VCaP (cell line): ENCODE measurements at regions not wholly inside any gene's neighbourhood (a gene's known extent, or its start where the extent isn't known, plus 50 kb on each side); places are given as distances from the start of the nearest gene placed in this dataset.

ENCODE experiments used
- H3K27ac ChIP-seq: fragments of 450-650 bp; 2 replicates; pipeline ENCODE4 v1.5.1; 2017
- TF ChIP-seq, protein P1 (sequence below): fragments of 450-650 bp; conservative IDR thresholded peaks from 2 replicates; pipeline ENCODE4 v1.5.1; 2017; ENCODE audit warnings: mild to moderate bottlenecking, moderate library complexity

DNA sequence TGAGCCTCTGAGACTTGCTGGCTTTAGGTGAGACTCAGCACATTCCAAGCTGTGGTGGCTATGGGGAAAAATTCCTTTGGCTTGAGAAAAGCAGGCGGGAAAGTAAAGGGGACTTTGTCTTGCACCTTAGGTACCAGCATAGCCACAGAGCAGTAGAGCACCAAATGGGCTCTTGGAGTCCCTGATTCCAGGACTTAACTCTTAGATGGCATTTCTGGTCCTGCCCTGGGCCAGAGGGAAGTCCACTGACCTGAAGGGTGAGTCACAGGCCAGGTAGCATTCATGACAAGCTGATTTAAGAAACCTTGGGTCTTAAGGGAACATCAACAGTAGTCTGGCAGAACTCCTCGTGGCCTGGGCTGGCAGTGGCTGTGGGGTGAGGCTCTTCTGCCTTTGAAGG lies 344.7 kb downstream of the DUSP10 start:
- no peak overlapping the region for H3K27ac ChIP-seq
- TF ChIP-seq, protein P1, sequence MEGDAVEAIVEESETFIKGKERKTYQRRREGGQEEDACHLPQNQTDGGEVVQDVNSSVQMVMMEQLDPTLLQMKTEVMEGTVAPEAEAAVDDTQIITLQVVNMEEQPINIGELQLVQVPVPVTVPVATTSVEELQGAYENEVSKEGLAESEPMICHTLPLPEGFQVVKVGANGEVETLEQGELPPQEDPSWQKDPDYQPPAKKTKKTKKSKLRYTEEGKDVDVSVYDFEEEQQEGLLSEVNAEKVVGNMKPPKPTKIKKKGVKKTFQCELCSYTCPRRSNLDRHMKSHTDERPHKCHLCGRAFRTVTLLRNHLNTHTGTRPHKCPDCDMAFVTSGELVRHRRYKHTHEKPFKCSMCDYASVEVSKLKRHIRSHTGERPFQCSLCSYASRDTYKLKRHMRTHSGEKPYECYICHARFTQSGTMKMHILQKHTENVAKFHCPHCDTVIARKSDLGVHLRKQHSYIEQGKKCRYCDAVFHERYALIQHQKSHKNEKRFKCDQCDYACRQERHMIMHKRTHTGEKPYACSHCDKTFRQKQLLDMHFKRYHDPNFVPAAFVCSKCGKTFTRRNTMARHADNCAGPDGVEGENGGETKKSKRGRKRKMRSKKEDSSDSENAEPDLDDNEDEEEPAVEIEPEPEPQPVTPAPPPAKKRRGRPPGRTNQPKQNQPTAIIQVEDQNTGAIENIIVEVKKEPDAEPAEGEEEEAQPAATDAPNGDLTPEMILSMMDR = no peak

GRCh38 chr1:221397606-221398005 lies 344.3 kb downstream of the DUSP10 start:
- no peak overlapping the region for H3K27ac ChIP-seq
- TF ChIP-seq, protein P1 = no peak

DNA sequence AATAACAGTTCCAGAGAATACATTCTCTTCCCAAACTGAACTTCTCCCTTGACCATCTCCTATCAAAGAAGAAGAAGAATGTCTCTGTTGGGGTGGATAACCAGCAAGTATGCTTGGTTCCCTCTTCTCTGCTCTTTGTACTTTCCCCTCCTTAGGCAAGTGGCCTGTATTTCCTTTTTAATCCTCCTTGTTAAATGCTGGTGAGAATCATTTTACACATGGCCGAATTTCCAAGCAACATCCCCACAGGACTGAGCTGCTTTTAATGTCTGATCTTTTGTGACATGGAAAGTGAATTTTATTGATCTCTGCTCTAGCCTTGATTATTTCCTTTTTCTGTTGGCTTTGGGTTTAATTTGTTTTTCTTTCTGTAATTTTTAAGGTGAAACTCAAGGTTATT lies 336.7 kb downstream of the DUSP10 start:
- TF ChIP-seq, protein P1 = no peak
- no peak overlapping the region for H3K27ac ChIP-seq

DNA sequence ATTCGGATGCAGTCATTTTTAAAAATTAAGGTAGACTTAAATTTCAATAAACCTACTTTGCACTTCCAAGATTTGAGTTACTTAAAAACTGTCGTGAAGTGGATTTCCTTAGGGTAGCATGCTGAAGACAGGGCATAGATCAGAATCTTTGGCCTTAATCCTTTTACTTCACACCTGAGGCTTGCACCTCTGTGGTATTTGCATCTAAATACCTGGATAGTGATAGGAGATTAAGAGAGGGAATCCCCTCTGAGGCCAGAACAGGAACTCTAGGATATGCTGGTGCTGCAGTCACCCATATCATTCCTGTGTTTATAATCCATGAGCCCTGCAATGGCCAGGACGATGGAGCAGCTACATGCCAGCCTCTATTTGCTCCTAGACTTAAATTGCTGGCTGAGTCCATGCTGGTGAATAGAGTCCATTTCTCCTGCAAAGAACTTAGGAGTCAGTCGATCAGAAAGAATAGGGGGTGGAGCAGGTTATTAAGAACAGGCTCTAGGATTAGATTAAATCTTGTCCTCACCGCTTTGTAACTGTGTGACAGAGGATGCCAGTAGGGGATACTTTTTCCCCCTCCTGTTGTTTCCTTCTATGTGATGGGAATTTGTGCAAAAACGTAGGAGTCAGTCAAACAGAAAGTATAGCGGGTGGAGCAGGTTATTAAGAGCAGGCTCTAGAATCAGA lies 333.6 kb downstream of the DUSP10 start:
- TF ChIP-seq, protein P1 = no peak
- no peak overlapping the region for H3K27ac ChIP-seq

DNA sequence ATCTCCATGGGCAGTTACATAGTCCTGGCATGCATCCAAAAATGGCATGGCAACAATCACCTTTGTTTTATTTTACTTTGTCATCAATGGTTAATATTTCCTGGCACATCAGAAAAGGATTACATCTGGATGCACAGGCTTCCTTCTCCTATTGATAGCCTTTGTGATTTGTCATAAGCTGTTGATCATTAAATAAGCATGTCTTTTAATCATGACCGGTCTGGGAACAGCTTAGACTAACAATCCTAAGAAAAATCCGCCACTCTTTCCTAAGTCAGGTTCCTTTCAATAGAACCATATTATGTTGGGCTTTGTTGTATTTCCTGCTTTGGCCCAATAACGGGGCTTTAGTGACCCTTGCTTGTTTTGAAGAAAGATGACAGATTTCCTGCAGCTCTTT lies 330.6 kb downstream of the DUSP10 start:
- TF ChIP-seq, protein P1 = no peak
- H3K27ac ChIP-seq = no peak overlapping the region

GRCh38 chr1:221414772-221415539 lies 326.9 kb downstream of the DUSP10 start:
- TF ChIP-seq, protein P1 = no peak
- no peak overlapping the region for H3K27ac ChIP-seq

- no peak overlapping the region for H3K27ac ChIP-seq
- TF ChIP-seq, protein P1 = no peak
Observed at GRCh38 chr1:221415651-221416050, 326.2 kb downstream of the DUSP10 start.
